IPS-18a (cell line): ENCODE measurements at regions not wholly inside any gene's neighbourhood (a gene's known extent, or its start where the extent isn't known, plus 50 kb on each side); places are given as distances from the start of the nearest gene placed in this dataset.
"Not testable (repeated sequence)": the region's sequence is repeated elsewhere in the genome, so short reads cannot be mapped to it uniquely, and the experiment has no call there.

Experiments
- H3K27ac ChIP-seq: one replicate; pipeline ENCODE4 v1.5.1; 2013; ENCODE audit warnings: low read length
- H3K27me3 ChIP-seq: one replicate; pipeline ENCODE4 v1.6.1; 2013; ENCODE audit warnings: mild to moderate bottlenecking, low read length; ENCODE audit not compliant: control insufficient read depth, insufficient read depth
- H3K36me3 ChIP-seq: one replicate; pipeline ENCODE4 v1.6.1; 2013; ENCODE audit warnings: low read depth, low read length; ENCODE audit not compliant: control insufficient read depth
- H3K4me1 ChIP-seq: one replicate; pipeline ENCODE4 v1.6.1; 2013; ENCODE audit warnings: low read depth, low read length; ENCODE audit not compliant: control insufficient read depth
- H3K4me3 ChIP-seq: one replicate; pipeline ENCODE4 v1.5.1; 2013; ENCODE audit warnings: low read length
- H3K9ac ChIP-seq: one replicate; pipeline ENCODE4 v1.6.1; 2013; ENCODE audit warnings: mild to moderate bottlenecking, low read length, moderate library complexity
- H3K9me3 ChIP-seq: one replicate; pipeline ENCODE4 v1.6.1; 2013; ENCODE audit warnings: low read depth, low read length; ENCODE audit not compliant: control insufficient read depth

GRCh38 chr3:75583116-75583515 is 81.0 kb upstream of the FRG2C start:
- not testable (repeated sequence) for H3K4me3 ChIP-seq

GRCh38 chr3:75587695-75588094 is 76.4 kb upstream of the FRG2C start:
- not testable (repeated sequence) for H3K27ac ChIP-seq, H3K9ac ChIP-seq, H3K36me3 ChIP-seq, H3K27me3 ChIP-seq, H3K4me3 ChIP-seq, H3K9me3 ChIP-seq, H3K4me1 ChIP-seq

More at GRCh38 chr3:75583116-75583515, 81.0 kb upstream of the FRG2C start:
- not testable (repeated sequence) for H3K9ac ChIP-seq, H3K9me3 ChIP-seq, H3K4me1 ChIP-seq, H3K36me3 ChIP-seq, H3K27ac ChIP-seq
- H3K27me3 ChIP-seq: peaks cover 31% of the 10 kb centered on the region

GRCh38 chr3:75590382-75590781 is 73.7 kb upstream of the FRG2C start:
- not testable (repeated sequence) for H3K36me3 ChIP-seq, H3K27ac ChIP-seq

GRCh38 chr3:75604286-75604934 is 59.7 kb upstream of the FRG2C start:
- H3K9ac ChIP-seq, H3K27ac ChIP-seq, H3K4me3 ChIP-seq, H3K36me3 ChIP-seq, H3K9me3 ChIP-seq, H3K27me3 ChIP-seq, H3K4me1 ChIP-seq: not testable (repeated sequence)

More at GRCh38 chr3:75590382-75590781, 73.7 kb upstream of the FRG2C start:
- not testable (repeated sequence) for H3K4me1 ChIP-seq, H3K4me3 ChIP-seq, H3K9ac ChIP-seq, H3K9me3 ChIP-seq, H3K27me3 ChIP-seq

- H3K9ac ChIP-seq, H3K36me3 ChIP-seq: not testable (repeated sequence)
Measured at GRCh38 chr3:75607996-75608395, 56.1 kb upstream of the FRG2C start.

GRCh38 chr3:75609598-75609997 is 54.5 kb upstream of the FRG2C start:
- H3K27ac ChIP-seq, H3K9me3 ChIP-seq, H3K9ac ChIP-seq, H3K4me1 ChIP-seq, H3K4me3 ChIP-seq, H3K36me3 ChIP-seq: not testable (repeated sequence)
- H3K27me3 ChIP-seq: peaks cover 13% of the 10 kb centered on the region

More at GRCh38 chr3:75607996-75608395, 56.1 kb upstream of the FRG2C start:
- not testable (repeated sequence) for H3K4me1 ChIP-seq, H3K27ac ChIP-seq, H3K4me3 ChIP-seq, H3K9me3 ChIP-seq
- peaks cover 13% of the 10 kb centered on the region for H3K27me3 ChIP-seq

GRCh38 chr3:75610773-75611172 is 53.4 kb upstream of the FRG2C start:
- H3K9ac ChIP-seq: no peak overlapping the region
- H3K4me3 ChIP-seq: no peak overlapping the region
- peaks cover 13% of the 10 kb centered on the region for H3K27me3 ChIP-seq
- no peak overlapping the region for H3K27ac ChIP-seq
- H3K36me3 ChIP-seq: no peaks in the 10 kb centered on the region
- H3K9me3 ChIP-seq: no peaks in the 10 kb centered on the region
- H3K4me1 ChIP-seq: no peaks in the 10 kb centered on the region

GRCh38 chr3:75611724-75612460 is 52.2 kb upstream of the FRG2C start:
- H3K9me3 ChIP-seq, H3K9ac ChIP-seq, H3K27ac ChIP-seq, H3K4me3 ChIP-seq, H3K4me1 ChIP-seq, H3K36me3 ChIP-seq: not testable (repeated sequence)
- H3K27me3 ChIP-seq: peaks cover 13% of the 10 kb centered on the region
